Right lobe of liver (tissue), 6 donors: ENCODE measurements at regions not wholly inside any gene's neighbourhood (a gene's known extent, or its start where the extent isn't known, plus 50 kb on each side); places are given as distances from the start of the nearest gene placed in this dataset.

Source experiments
- ATAC-seq, 4 donors: fragments of 200-7000 bp; cut with Tn5 transposase; one replicate each; pipeline ENCODE4 v1.9.1; 2020; ENCODE audit warnings: mild to moderate bottlenecking in 4 of 4, moderate library complexity in 4 of 4
- DNase-seq, 3 donors: peaks; one replicate each; pipeline ENCODE4 v3.0.0-alpha.2; 2020
- H3K27ac ChIP-seq, 3 donors: fragments of 200-600 bp; one replicate each; pipeline ENCODE4 v1.8.0; 2022
- H3K27me3 ChIP-seq, 2 donors: fragments of 200-600 bp; one replicate each; pipeline ENCODE4 v1.8.0; 2022
- H3K36me3 ChIP-seq, 4 donors: fragments of 200-600 bp; sonication (generic) in 1 of 4; one replicate each; pipeline versions ENCODE4 v1.5.1 to v1.8.0; 2017 to 2022; ENCODE audit warnings: control low read depth in 1 of 4
- H3K4me1 ChIP-seq, 4 donors: fragments of 200-600 bp; sonication (generic) in 1 of 4; one replicate each; pipeline versions ENCODE4 v1.5.1 to v1.8.0; 2017 to 2022; ENCODE audit warnings: control low read depth in 1 of 4
- H3K4me3 ChIP-seq, 3 donors: fragments of 200-600 bp; one replicate each; pipeline ENCODE4 v1.8.0; 2022
- H3K9me3 ChIP-seq, 4 donors: fragments of 200-600 bp; sonication (generic) in 1 of 4; one replicate each; pipeline versions ENCODE4 v1.5.1 to v1.8.0; 2017 to 2022; ENCODE audit warnings: control low read depth in 1 of 4
- CTCF ChIP-seq, 4 donors: fragments of 200-600 bp in 3 of 4; fragments of 450-650 bp in 1 of 4; IDR thresholded peaks; one replicate each; pipeline versions ENCODE4 v1.5.1 to v1.8.0; 2016 to 2022; ENCODE audit warnings: antibody characterized with exemption in 4 of 4, mild to moderate bottlenecking in 2 of 4
- POLR2A ChIP-seq: fragments of 450-650 bp; IDR thresholded peaks from one replicate; pipeline ENCODE4 v1.6.1; 2017; ENCODE audit warnings: antibody characterized with exemption, mild to moderate bottlenecking
- WGBS: methylation state at CpG from one replicate; pipeline ENCODE4 v1.1.6; 2018; ENCODE audit warnings: low coverage, low lambda C conversion rate; ENCODE audit not compliant: insufficient coverage; ENCODE audit errors: missing lambda C conversion rate; 5-methylcytosine and 5-hydroxymethylcytosine counted together
- intact Hi-C, 2 donors: fragments of 100-400 bp; cut with DNase I; formaldehyde crosslinking; loops; one replicate each; pipeline versions ENCODE4 v1.11.2 to v1.14.1; 2022
- donor health status: DM: no; HTN: yes; CAD: no.
- donor health status: DM: no; HTN: no; CAD: no.
- donor health status: DM: no; HTN: no; CAD: no.
- donor health status: DM: no; HTN: yes; CAD: no.
- donor health status: DM: no; HTN: yes; CAD: no.

GRCh38 chr2:103520547-103520946, 758.7 kb downstream of the TMEM182 start:
- intact Hi-C loops = no loop called here
- no peak for ATAC-seq
- Histone ChIP-seq H3K4me3 (no peak overlapping the region), H3K9me3 (no peaks in the 10 kb centered on the region), H3K36me3 (no peaks in the 10 kb centered on the region), H3K27me3 (no peaks in the 10 kb centered on the region), H3K4me1 (no peaks in the 10 kb centered on the region), H3K27ac (no peak overlapping the region)
- DNase-seq = no peak
- WGBS = 44% methylated on average over 1 of the region's 1 CpG
- TF ChIP-seq POLR2A (no peak), CTCF (IDR thresholded peaks at IDR 0.05) (no peak)

- intact Hi-C loops = no loop called here
- Histone ChIP-seq H3K4me1 (no peaks in the 10 kb centered on the region), H3K4me3 (no peak overlapping the region), H3K36me3 (no peaks in the 10 kb centered on the region), H3K27ac (no peak overlapping the region), H3K27me3 (no peaks in the 10 kb centered on the region), H3K9me3 (no peaks in the 10 kb centered on the region)
- no peak for ATAC-seq
- TF ChIP-seq POLR2A (no peak), CTCF (IDR thresholded peaks at IDR 0.05) (no peak)
- 42% methylated on average over 2 of the region's 2 CpGs for WGBS
- no peak for DNase-seq
Observed at GRCh38 chr2:103525756-103526155, 763.9 kb downstream of the TMEM182 start.

GRCh38 chr2:103526757-103527156, 764.9 kb downstream of the TMEM182 start:
- no peak for ATAC-seq
- Histone ChIP-seq H3K27ac (no peak overlapping the region), H3K9me3 (no peaks in the 10 kb centered on the region), H3K27me3 (no peaks in the 10 kb centered on the region), H3K4me3 (no peak overlapping the region), H3K36me3 (no peaks in the 10 kb centered on the region), H3K4me1 (no peaks in the 10 kb centered on the region)
- TF ChIP-seq POLR2A (no peak), CTCF (IDR thresholded peaks at IDR 0.05) (no peak)
- intact Hi-C loops = no loop called here
- no peak for DNase-seq
- WGBS = 44% methylated on average over 4 of the region's 9 CpGs

- Histone ChIP-seq H3K4me1 (no peaks in the 10 kb centered on the region), H3K27me3 (no peaks in the 10 kb centered on the region), H3K9me3 (no peaks in the 10 kb centered on the region), H3K4me3 (no peak overlapping the region), H3K36me3 (no peaks in the 10 kb centered on the region), H3K27ac (no peak overlapping the region)
- intact Hi-C loops = no loop called here
- 0% methylated on average over 1 of the region's 3 CpGs for WGBS
- ATAC-seq = no peak
- TF ChIP-seq CTCF (IDR thresholded peaks at IDR 0.05) (no peak), POLR2A (no peak)
- no peak for DNase-seq
Observed at GRCh38 chr2:103527278-103527677, 765.4 kb downstream of the TMEM182 start.
